Fibroblast of lung (primary cell): ENCODE measurements at regions not wholly inside any gene's neighbourhood (a gene's known extent, or its start where the extent isn't known, plus 50 kb on each side); places are given as distances from the start of the nearest gene placed in this dataset.

ENCODE experiments used
- EZH2 ChIP-seq: IDR thresholded peaks from 2 replicates; pipeline ENCODE4 v1.5.1; 2012; ENCODE audit warnings: low read length, control low read depth, mild to moderate bottlenecking; ENCODE audit errors: missing control alignments
- TF ChIP-seq, protein P1 (sequence below), 2 donors: IDR thresholded peaks in 1 of 2; conservative IDR thresholded peaks in 1 of 2; 1 replicate in 1 of 2; 2 replicates in 1 of 2; pipeline ENCODE4 v1.5.1; 2011 to 2012; ENCODE audit warnings: low read length in 2 of 2, control low read depth in 1 of 2, inconsistent platforms in 1 of 2, low read depth in 1 of 2, mild to moderate bottlenecking in 1 of 2

DNA sequence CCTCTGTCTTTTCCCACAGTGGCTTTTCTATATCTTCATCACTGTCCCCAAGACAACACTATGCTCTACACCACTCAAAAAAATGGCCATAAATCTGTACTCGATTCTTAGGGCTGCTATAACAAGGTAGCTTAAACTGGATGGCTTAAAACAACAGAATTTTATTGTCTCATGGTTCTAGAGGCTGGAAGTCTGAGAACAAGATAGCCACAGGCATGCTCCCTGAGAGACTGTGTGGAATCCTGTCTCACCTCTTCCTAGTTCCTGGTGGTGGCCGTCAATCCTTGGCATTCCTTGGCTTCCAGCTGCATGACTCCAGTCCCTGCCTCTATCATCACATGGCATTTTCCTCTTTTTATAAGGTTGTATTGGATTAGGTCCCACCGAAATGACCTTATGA lies 70.7 kb upstream of the DCLK2 start:
- TF ChIP-seq, protein P1, sequence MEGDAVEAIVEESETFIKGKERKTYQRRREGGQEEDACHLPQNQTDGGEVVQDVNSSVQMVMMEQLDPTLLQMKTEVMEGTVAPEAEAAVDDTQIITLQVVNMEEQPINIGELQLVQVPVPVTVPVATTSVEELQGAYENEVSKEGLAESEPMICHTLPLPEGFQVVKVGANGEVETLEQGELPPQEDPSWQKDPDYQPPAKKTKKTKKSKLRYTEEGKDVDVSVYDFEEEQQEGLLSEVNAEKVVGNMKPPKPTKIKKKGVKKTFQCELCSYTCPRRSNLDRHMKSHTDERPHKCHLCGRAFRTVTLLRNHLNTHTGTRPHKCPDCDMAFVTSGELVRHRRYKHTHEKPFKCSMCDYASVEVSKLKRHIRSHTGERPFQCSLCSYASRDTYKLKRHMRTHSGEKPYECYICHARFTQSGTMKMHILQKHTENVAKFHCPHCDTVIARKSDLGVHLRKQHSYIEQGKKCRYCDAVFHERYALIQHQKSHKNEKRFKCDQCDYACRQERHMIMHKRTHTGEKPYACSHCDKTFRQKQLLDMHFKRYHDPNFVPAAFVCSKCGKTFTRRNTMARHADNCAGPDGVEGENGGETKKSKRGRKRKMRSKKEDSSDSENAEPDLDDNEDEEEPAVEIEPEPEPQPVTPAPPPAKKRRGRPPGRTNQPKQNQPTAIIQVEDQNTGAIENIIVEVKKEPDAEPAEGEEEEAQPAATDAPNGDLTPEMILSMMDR (conservative IDR thresholded peaks at IDR 0.05 in 1 of 2, IDR thresholded peaks at IDR 0.05 in 1 of 2; ENCODE audit: low read depth in 1 of 2, low read length in 2 of 2) = no peak
- no peak for TF ChIP-seq EZH2
